Large intestine (tissue), 3 donors: ENCODE measurements at regions not wholly inside any gene's neighbourhood (a gene's known extent, or its start where the extent isn't known, plus 50 kb on each side); places are given as distances from the start of the nearest gene placed in this dataset.

ENCODE experiments used
- DNase-seq, 2 donors: peaks; one replicate each; pipeline versions ENCODE4 v3.0.0 to v3.0.0-alpha.2; 2013
- H3K27ac ChIP-seq: one replicate; pipeline ENCODE4 v1.5.1; 2013; ENCODE audit warnings: low read length
- H3K27me3 ChIP-seq: 2 replicates; pipeline ENCODE4 v1.6.1; 2013; ENCODE audit warnings: low read length; ENCODE audit not compliant: control insufficient read depth, insufficient read depth
- H3K36me3 ChIP-seq: 2 replicates; pipeline ENCODE4 v1.6.1; 2013; ENCODE audit warnings: low read length; ENCODE audit not compliant: control insufficient read depth, insufficient read depth
- H3K4me1 ChIP-seq: one replicate; pipeline ENCODE4 v1.6.1; 2013; ENCODE audit warnings: low read length; ENCODE audit not compliant: control insufficient read depth, insufficient read depth
- H3K4me3 ChIP-seq: one replicate; pipeline ENCODE4 v1.5.1; 2013; ENCODE audit warnings: low read length
- H3K9me3 ChIP-seq: one replicate; pipeline ENCODE4 v1.6.1; 2013; ENCODE audit warnings: mild to moderate bottlenecking, low read depth, low read length, moderate library complexity; ENCODE audit not compliant: control insufficient read depth
- WGBS: methylation state at CpG from one replicate; pipeline ENCODE4 v1.1.5; 2013; ENCODE audit warnings: low lambda C conversion rate; ENCODE audit not compliant: insufficient coverage; 5-methylcytosine and 5-hydroxymethylcytosine counted together

- Histone ChIP-seq H3K4me3 (no peak overlapping the region), H3K36me3 (no peaks in the 10 kb centered on the region), H3K4me1 (no peaks in the 10 kb centered on the region), H3K9me3 (no peaks in the 10 kb centered on the region), H3K27ac (no peak overlapping the region), H3K27me3 (peaks cover 4% of the 10 kb centered on the region)
- no peak for DNase-seq
- no CpG with 5 or more reads among the region's 8 CpGs for WGBS
Observed at GRCh38 chr10:124165311-124165710, 71.9 kb upstream of the CHST15 start.

DNA sequence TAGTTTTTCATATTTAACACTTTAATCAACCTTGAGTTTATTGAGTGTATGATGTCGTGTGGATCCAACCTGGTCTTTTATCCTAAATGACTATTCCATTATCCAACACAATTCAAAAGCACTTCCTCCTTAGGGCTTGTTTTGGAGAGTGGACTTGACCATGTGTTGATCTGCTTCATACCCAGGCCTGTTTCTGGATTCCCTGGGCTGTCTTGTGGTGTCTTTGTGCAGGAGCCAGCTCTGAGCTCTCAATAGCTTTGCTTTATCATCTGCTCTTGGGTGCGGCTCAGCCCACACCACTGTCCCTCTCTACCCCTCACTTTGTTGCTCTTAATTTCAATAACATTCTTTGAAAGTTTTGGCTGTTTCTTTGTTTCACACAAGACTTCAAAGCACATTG is 70.9 kb upstream of the CHST15 start:
- Histone ChIP-seq H3K27ac (no peak overlapping the region), H3K9me3 (no peaks in the 10 kb centered on the region), H3K4me1 (no peaks in the 10 kb centered on the region), H3K4me3 (no peak overlapping the region), H3K27me3 (peaks cover 4% of the 10 kb centered on the region), H3K36me3 (no peaks in the 10 kb centered on the region)
- DNase-seq, result no peak
- no CpG with 5 or more reads among the region's 2 CpGs for WGBS

- DNase-seq, result no peak
- no peak overlapping the region for H3K27ac ChIP-seq
- H3K36me3 ChIP-seq, result no peaks in the 10 kb centered on the region
- no peaks in the 10 kb centered on the region for H3K4me1 ChIP-seq
- H3K27me3 ChIP-seq, result peaks cover 4% of the 10 kb centered on the region
- H3K9me3 ChIP-seq, result no peaks in the 10 kb centered on the region
- WGBS, result no CpG with 5 or more reads among the region's 6 CpGs
- no peak overlapping the region for H3K4me3 ChIP-seq
Observed at GRCh38 chr10:124162774-124163354, 69.5 kb upstream of the CHST15 start.

GRCh38 chr10:124162136-124162535 is 68.7 kb upstream of the CHST15 start:
- no peak overlapping the region for H3K27ac ChIP-seq
- H3K9me3 ChIP-seq, result no peaks in the 10 kb centered on the region
- no peak for DNase-seq
- H3K27me3 ChIP-seq, result peaks cover 4% of the 10 kb centered on the region
- no CpG with 5 or more reads among the region's 6 CpGs for WGBS
- H3K4me3 ChIP-seq, result no peak overlapping the region
- no peaks in the 10 kb centered on the region for H3K36me3 ChIP-seq
- peaks cover 2% of the 10 kb centered on the region for H3K4me1 ChIP-seq

DNA sequence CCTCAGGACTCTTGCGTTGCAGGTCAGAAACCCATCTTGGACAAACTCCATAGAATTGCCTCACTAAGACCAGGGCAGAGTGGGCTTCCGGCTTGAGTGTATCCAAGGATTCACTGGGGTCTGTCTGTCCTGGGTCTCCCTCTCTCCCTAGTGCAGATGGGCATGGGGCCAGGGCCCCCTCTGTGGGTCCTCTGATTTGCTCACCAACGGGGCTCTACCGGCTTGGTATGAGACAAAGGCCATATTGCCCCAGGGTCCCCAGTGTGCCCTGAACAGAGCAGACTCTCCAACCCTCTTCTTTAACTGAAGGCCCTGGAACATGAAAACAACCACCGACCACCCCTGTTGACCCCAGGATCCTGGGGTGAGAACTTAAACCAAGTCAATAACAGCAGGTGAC is 68.2 kb upstream of the CHST15 start:
- no peak for DNase-seq
- Histone ChIP-seq H3K4me3 (no peak overlapping the region), H3K27ac (no peak overlapping the region), H3K9me3 (no peaks in the 10 kb centered on the region), H3K27me3 (peaks cover 4% of the 10 kb centered on the region), H3K4me1 (peaks cover 4% of the 10 kb centered on the region), H3K36me3 (no peaks in the 10 kb centered on the region)
- WGBS, result no CpG with 5 or more reads among the region's 5 CpGs

DNA sequence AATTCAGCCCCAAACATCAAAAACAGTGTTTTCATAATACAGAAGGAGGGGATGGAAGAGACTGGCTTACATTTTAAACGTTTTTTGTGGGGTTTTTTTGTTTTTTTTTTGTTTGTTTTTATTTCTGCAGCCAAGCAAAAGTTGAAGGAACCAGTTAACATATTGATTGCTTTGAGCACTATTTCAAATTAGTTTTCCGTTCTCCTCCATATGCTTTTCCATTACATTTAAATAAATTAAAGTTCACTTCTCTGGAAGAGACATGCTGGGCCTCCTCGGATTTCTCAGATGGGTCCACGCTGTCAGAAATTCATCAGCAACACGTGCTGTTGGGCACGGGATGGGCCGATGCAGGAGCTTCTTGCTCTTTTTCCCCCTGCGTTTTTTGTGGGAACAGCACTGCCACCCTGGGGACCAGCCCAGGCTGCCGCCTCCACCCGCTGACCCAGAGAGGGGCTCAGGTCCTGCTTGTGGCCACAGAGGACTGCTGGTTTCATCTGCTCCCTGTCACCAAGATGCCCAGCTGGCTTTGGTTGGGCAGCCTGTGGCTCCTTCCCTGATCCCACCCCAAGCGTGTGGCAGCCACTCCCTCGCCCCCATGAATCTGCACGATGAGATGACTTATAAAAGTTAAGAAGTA is 67.7 kb upstream of the CHST15 start:
- H3K27ac ChIP-seq, result no peak overlapping the region
- H3K36me3 ChIP-seq, result no peaks in the 10 kb centered on the region
- no peak for DNase-seq
- H3K4me1 ChIP-seq, result peaks cover 9% of the 10 kb centered on the region
- H3K27me3 ChIP-seq, result peaks cover 4% of the 10 kb centered on the region
- 67% methylated on average over 1 of the region's 13 CpGs for WGBS
- no peaks in the 10 kb centered on the region for H3K9me3 ChIP-seq
- no peak overlapping the region for H3K4me3 ChIP-seq

- H3K27me3 ChIP-seq, result peaks cover 4% of the 10 kb centered on the region
- H3K4me1 ChIP-seq, result peaks cover 9% of the 10 kb centered on the region
- no peaks in the 10 kb centered on the region for H3K9me3 ChIP-seq
- no peak overlapping the region for H3K4me3 ChIP-seq
- no peak for DNase-seq
- no CpG with 5 or more reads among the region's 10 CpGs for WGBS
- H3K36me3 ChIP-seq, result no peaks in the 10 kb centered on the region
- no peak overlapping the region for H3K27ac ChIP-seq
Observed at GRCh38 chr10:124160176-124160575, 66.8 kb upstream of the CHST15 start.

- Histone ChIP-seq H3K27me3 (no peaks in the 10 kb centered on the region), H3K27ac (no peak overlapping the region), H3K9me3 (peaks cover 1% of the 10 kb centered on the region), H3K4me3 (no peak overlapping the region), H3K36me3 (no peaks in the 10 kb centered on the region), H3K4me1 (peaks cover 9% of the 10 kb centered on the region)
- no CpG with 5 or more reads among the region's 5 CpGs for WGBS
- no peak for DNase-seq
Observed at GRCh38 chr10:124159153-124159552, 65.8 kb upstream of the CHST15 start.

- Histone ChIP-seq H3K36me3 (no peaks in the 10 kb centered on the region), H3K27ac (no peak overlapping the region), H3K27me3 (no peaks in the 10 kb centered on the region), H3K4me1 (peaks cover 9% of the 10 kb centered on the region), H3K9me3 (peaks cover 5% of the 10 kb centered on the region), H3K4me3 (no peak overlapping the region)
- WGBS, result 100% methylated on average over 1 of the region's 8 CpGs
- DNase-seq, result no peak
Observed at GRCh38 chr10:124158592-124158991, 65.2 kb upstream of the CHST15 start.

DNA sequence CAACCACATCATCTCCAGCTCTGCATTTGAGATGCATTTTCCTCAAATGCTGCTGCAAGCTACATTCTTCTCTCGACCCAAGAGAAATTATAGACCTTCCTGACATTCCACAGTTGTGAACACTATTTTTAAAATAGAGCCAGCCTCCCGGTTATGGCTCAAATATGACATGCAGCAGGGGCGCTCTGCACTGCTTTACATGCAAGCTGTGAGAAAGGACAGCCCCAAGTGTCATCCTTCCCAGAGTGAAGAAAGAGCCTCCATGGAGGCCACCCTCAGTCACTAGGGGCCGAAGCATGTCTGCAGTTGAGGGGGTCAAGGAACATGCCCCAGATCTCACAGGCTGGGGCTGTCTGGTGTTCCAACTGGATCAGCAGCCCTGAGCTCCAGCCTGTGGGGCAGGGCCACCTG is 63.9 kb upstream of the CHST15 start:
- Histone ChIP-seq H3K4me3 (no peak overlapping the region), H3K36me3 (no peaks in the 10 kb centered on the region), H3K9me3 (peaks cover 5% of the 10 kb centered on the region), H3K27ac (no peak overlapping the region), H3K4me1 (peaks cover 14% of the 10 kb centered on the region), H3K27me3 (no peaks in the 10 kb centered on the region)
- no peak for DNase-seq
- no CpG with 5 or more reads among the region's 4 CpGs for WGBS
